OCI-LY7 (cell line): ENCODE measurements at regions not wholly inside any gene's neighbourhood (a gene's known extent, or its start where the extent isn't known, plus 50 kb on each side); places are given as distances from the start of the nearest gene placed in this dataset.

Source experiments
- BruUV-seq: library from RNA; stranded (reverse); fragments of 400-500 nt; replicated peaks from 2 replicates; lab custom pipeline; 2021; lab: Mats Ljungman, UMichigan
- CTCF ChIA-PET: fragments of 300-600 bp; sonication (Branson Sonifier 250); formaldehyde crosslinking; loops from one replicate; lab custom pipeline; 2022; ENCODE audit warnings: antibody characterized with exemption; ENCODE audit not compliant: unreplicated experiment; lab: Charles Lee
- POLR2A ChIA-PET: fragments of 300-600 bp; sonication (Branson Sonifier 250); formaldehyde crosslinking; loops from one replicate; lab custom pipeline; 2022; ENCODE audit warnings: antibody characterized with exemption; lab: Charles Lee
- DNase-seq: peaks from one replicate; pipeline ENCODE4 v3.0.0-alpha.2; 2015; ENCODE audit warnings: low spot score
- H2AFZ ChIP-seq: fragments of 200-600 bp; sonication (generic), shearing (Covaris generic); 2 replicates; pipeline ENCODE4 v1.6.1; 2014; ENCODE audit warnings: mild to moderate bottlenecking, antibody characterized with exemption, low read length, moderate library complexity
- H3K27ac ChIP-seq: fragments of 200-600 bp; sonication (generic); 2 replicates; pipeline ENCODE4 v1.5.1; 2014; ENCODE audit warnings: mixed run types, low read depth, mild to moderate bottlenecking, moderate library complexity, low read length, inconsistent platforms; ENCODE audit not compliant: poor library complexity, severe bottlenecking
- H3K36me3 ChIP-seq: fragments of 200-600 bp; sonication (generic); 2 replicates; pipeline ENCODE4 v1.6.1; 2014; ENCODE audit warnings: mild to moderate bottlenecking, antibody characterized with exemption, low read length, moderate library complexity, mixed read lengths; ENCODE audit not compliant: insufficient read depth
- H3K4me1 ChIP-seq: fragments of 200-600 bp; sonication (generic); 2 replicates; pipeline ENCODE4 v1.5.1; 2014; ENCODE audit warnings: mild to moderate bottlenecking, low read length; ENCODE audit not compliant: insufficient read depth, poor library complexity, severe bottlenecking
- H3K4me2 ChIP-seq: fragments of 200-600 bp; sonication (generic); 2 replicates; pipeline ENCODE4 v1.6.1; 2014; ENCODE audit warnings: mild to moderate bottlenecking, low read length
- H3K4me3 ChIP-seq: fragments of 200-600 bp; sonication (generic); 2 replicates; pipeline ENCODE4 v1.5.1; 2014; ENCODE audit warnings: mild to moderate bottlenecking, low read depth, low read length; ENCODE audit not compliant: poor library complexity, severe bottlenecking
- H3K79me2 ChIP-seq: fragments of 200-600 bp; sonication (generic); 2 replicates; pipeline ENCODE4 v1.6.1; 2016; ENCODE audit warnings: low read depth, mild to moderate bottlenecking, low read length, moderate library complexity, mixed read lengths; ENCODE audit not compliant: insufficient read depth
- H3K9me2 ChIP-seq: fragments of 200-600 bp; sonication (generic); 2 replicates; pipeline ENCODE4 v1.6.1; 2016; ENCODE audit warnings: mild to moderate bottlenecking, low read length, mixed read lengths; ENCODE audit not compliant: insufficient read depth
- H3K9me3 ChIP-seq: fragments of 200-600 bp; sonication (generic); 2 replicates; pipeline ENCODE4 v1.6.1; 2014; ENCODE audit warnings: mild to moderate bottlenecking, mixed run types, low read length, mixed read lengths
- H4K20me1 ChIP-seq: fragments of 200-600 bp; sonication (generic); 2 replicates; pipeline ENCODE4 v1.6.1; 2014; ENCODE audit warnings: mild to moderate bottlenecking, antibody characterized with exemption, low read length, moderate library complexity, mixed read lengths; ENCODE audit not compliant: insufficient read depth
- CTCF ChIP-seq: fragments of 200-600 bp; sonication (generic); conservative IDR thresholded peaks from 2 replicates; pipeline ENCODE4 v1.5.1; 2014; ENCODE audit warnings: mild to moderate bottlenecking, antibody characterized with exemption, low read length, moderate library complexity, mixed read lengths
- EZH2phosphoT487 ChIP-seq: fragments of 200-600 bp; sonication (generic); IDR thresholded peaks from 2 replicates; pipeline ENCODE4 v1.6.1; 2018; ENCODE audit warnings: low read depth, borderline replicate concordance, mild to moderate bottlenecking, mixed run types, antibody characterized with exemption, low read length, moderate library complexity, mixed read lengths
- intact Hi-C: fragments of 100-400 bp; cut with micrococcal nuclease; formaldehyde crosslinking; loops from one replicate; pipeline ENCODE4 v1.10.0; 2022; ENCODE audit not compliant: unreplicated experiment

GRCh38 chr1:182295697-182296096 is 95.9 kb downstream of the GLUL start:
- no peaks in the 10 kb centered on the region for H3K36me3 ChIP-seq
- ChIA-PET CTCF (no interaction called here), POLR2A (no interaction called here)
- intact Hi-C loops, result no loop called here
- no peaks in the 10 kb centered on the region for H3K9me3 ChIP-seq
- no peak overlapping the region for H3K4me3 ChIP-seq
- no peak overlapping the region for H2AFZ ChIP-seq
- no peaks in the 10 kb centered on the region for H3K4me1 ChIP-seq
- no peak for DNase-seq
- H4K20me1 ChIP-seq, result no peaks in the 10 kb centered on the region
- H3K9me2 ChIP-seq, result no peaks in the 10 kb centered on the region
- no peak overlapping the region for H3K27ac ChIP-seq
- no peak overlapping the region for H3K4me2 ChIP-seq
- no peaks in the 10 kb centered on the region for H3K79me2 ChIP-seq
- BruUV-seq, result no TSS peak
- TF ChIP-seq EZH2phosphoT487 (no peak), CTCF (no peak)

GRCh38 chr1:182293119-182293589 is 98.4 kb downstream of the GLUL start:
- no peak overlapping the region for H2AFZ ChIP-seq
- CTCF ChIA-PET, result no interaction called here

More at GRCh38 chr1:182293119-182293589, 98.4 kb downstream of the GLUL start:
- Histone ChIP-seq H3K9me3 (no peaks in the 10 kb centered on the region), H3K9me2 (no peaks in the 10 kb centered on the region), H4K20me1 (no peaks in the 10 kb centered on the region), H3K36me3 (no peaks in the 10 kb centered on the region), H3K27ac (no peak overlapping the region), H3K4me1 (no peaks in the 10 kb centered on the region), H3K79me2 (no peaks in the 10 kb centered on the region), H3K4me3 (no peak overlapping the region), H3K4me2 (no peak overlapping the region)
- intact Hi-C loops, result no loop called here
- no peak for DNase-seq
- POLR2A ChIA-PET, result no interaction called here
- BruUV-seq, result no TSS peak
- TF ChIP-seq EZH2phosphoT487 (no peak), CTCF (no peak)
